Loucy (cell line): ENCODE measurements at regions not wholly inside any gene's neighbourhood (a gene's known extent, or its start where the extent isn't known, plus 50 kb on each side); places are given as distances from the start of the nearest gene placed in this dataset.

Experiments
- H2AFZ ChIP-seq: fragments of 200-600 bp; sonication (generic); 2 replicates; pipeline ENCODE4 v1.6.0; 2016; ENCODE audit warnings: antibody characterized with exemption, mild to moderate bottlenecking, low read length, moderate library complexity
- H3F3A ChIP-seq: fragments of 200-600 bp; 2 replicates; pipeline ENCODE4 v1.6.0; 2016; ENCODE audit warnings: antibody characterized with exemption, low read depth, mild to moderate bottlenecking
- H3K27me3 ChIP-seq: fragments of 200-600 bp; sonication (generic); 2 replicates; pipeline ENCODE4 v1.6.1; 2014; ENCODE audit warnings: low read length, mild to moderate bottlenecking; ENCODE audit not compliant: insufficient read depth, poor library complexity, severe bottlenecking
- H3K36me3 ChIP-seq: fragments of 200-600 bp; sonication (generic); 2 replicates; pipeline ENCODE4 v1.6.1; 2016; ENCODE audit warnings: low read length; ENCODE audit not compliant: insufficient read depth
- H3K4me1 ChIP-seq: fragments of 200-600 bp; sonication (generic); 2 replicates; pipeline ENCODE4 v1.5.1; 2014; ENCODE audit warnings: low read length, mild to moderate bottlenecking; ENCODE audit not compliant: insufficient read depth, poor library complexity, severe bottlenecking
- H3K4me2 ChIP-seq: fragments of 200-600 bp; sonication (generic); 2 replicates; pipeline ENCODE4 v1.6.0; 2014; ENCODE audit warnings: antibody characterized with exemption, low read length, low read depth, mild to moderate bottlenecking; ENCODE audit not compliant: poor library complexity, severe bottlenecking
- H3K4me3 ChIP-seq: fragments of 200-600 bp; sonication (generic); 2 replicates; pipeline ENCODE4 v1.5.1; 2014; ENCODE audit warnings: low read length, mild to moderate bottlenecking, mixed read lengths; ENCODE audit not compliant: poor library complexity, severe bottlenecking
- H3K79me2 ChIP-seq: fragments of 200-600 bp; sonication (generic); 2 replicates; pipeline ENCODE4 v1.6.1; 2014; ENCODE audit warnings: low read length; ENCODE audit not compliant: insufficient read depth
- H3K9ac ChIP-seq: fragments of 200-600 bp; sonication (generic); 2 replicates; pipeline ENCODE4 v1.6.0; 2014; ENCODE audit warnings: mild to moderate bottlenecking, low read depth, low read length, moderate library complexity; ENCODE audit not compliant: poor library complexity, severe bottlenecking
- H3K9me2 ChIP-seq: fragments of 200-600 bp; sonication (generic); replicated peaks from 2 replicates; pipeline ENCODE4 v1.6.1; 2016; ENCODE audit warnings: low read depth, low read length, mixed read lengths
- H3K9me3 ChIP-seq: fragments of 200-600 bp; sonication (generic); 2 replicates; pipeline ENCODE4 v1.6.1; 2014; ENCODE audit warnings: mild to moderate bottlenecking, antibody characterized with exemption, low read length, low read depth; ENCODE audit not compliant: insufficient read depth
- H4K20me1 ChIP-seq: fragments of 200-600 bp; sonication (generic); 2 replicates; pipeline ENCODE4 v1.6.0; 2014; ENCODE audit warnings: antibody characterized with exemption, low read length, mild to moderate bottlenecking; ENCODE audit not compliant: insufficient read depth, poor library complexity, severe bottlenecking
- CTCF ChIP-seq: fragments of 200-600 bp; sonication (generic); conservative IDR thresholded peaks from 2 replicates; pipeline ENCODE4 v1.5.1; 2014; ENCODE audit warnings: mild to moderate bottlenecking, antibody characterized with exemption, low read length
- EZH2phosphoT487 ChIP-seq: fragments of 200-600 bp; IDR thresholded peaks from 2 replicates; pipeline ENCODE4 v1.6.1; 2018; ENCODE audit warnings: antibody characterized with exemption, mild to moderate bottlenecking, moderate library complexity, borderline replicate concordance

- TF ChIP-seq CTCF (no peak), EZH2phosphoT487 (no peak)
- H3F3A ChIP-seq, result no peaks in the 10 kb centered on the region
- no peaks in the 10 kb centered on the region for H3K4me1 ChIP-seq
- no peaks in the 10 kb centered on the region for H3K79me2 ChIP-seq
- no peak overlapping the region for H3K4me3 ChIP-seq
- H3K9me3 ChIP-seq, result no peaks in the 10 kb centered on the region
- no peak overlapping the region for H2AFZ ChIP-seq
- 0 out of 2 replicates have a peak, but pooled peaks cover 3% of the 10 kb centered on the region for H3K9me2 ChIP-seq
- no peaks in the 10 kb centered on the region for H3K36me3 ChIP-seq
- H4K20me1 ChIP-seq, result no peaks in the 10 kb centered on the region
- H3K27me3 ChIP-seq, result no peaks in the 10 kb centered on the region
- H3K4me2 ChIP-seq, result no peak overlapping the region
- no peak overlapping the region for H3K9ac ChIP-seq
Observed at GRCh38 chr16:59252317-59252716, 518.2 kb upstream of the GOT2 start.

- H3K4me3 ChIP-seq, result no peak overlapping the region
- TF ChIP-seq EZH2phosphoT487 (no peak), CTCF (no peak)
- H3K9ac ChIP-seq, result no peak overlapping the region
- no peaks in the 10 kb centered on the region for H3K36me3 ChIP-seq
- H3K9me2 ChIP-seq, result 0 out of 2 replicates have a peak, but pooled peaks cover 3% of the 10 kb centered on the region
- H4K20me1 ChIP-seq, result no peaks in the 10 kb centered on the region
- no peaks in the 10 kb centered on the region for H3K79me2 ChIP-seq
- no peaks in the 10 kb centered on the region for H3F3A ChIP-seq
- no peak overlapping the region for H3K4me2 ChIP-seq
- no peaks in the 10 kb centered on the region for H3K27me3 ChIP-seq
- H3K9me3 ChIP-seq, result no peaks in the 10 kb centered on the region
- H3K4me1 ChIP-seq, result no peaks in the 10 kb centered on the region
- H2AFZ ChIP-seq, result no peak overlapping the region
Observed at GRCh38 chr16:59249011-59249410, 514.9 kb upstream of the GOT2 start.

- no peaks in the 10 kb centered on the region for H3K9me2 ChIP-seq
- H4K20me1 ChIP-seq, result no peaks in the 10 kb centered on the region
- H3K79me2 ChIP-seq, result no peaks in the 10 kb centered on the region
- no peaks in the 10 kb centered on the region for H3K4me1 ChIP-seq
- H3K27me3 ChIP-seq, result no peaks in the 10 kb centered on the region
- no peak overlapping the region for H2AFZ ChIP-seq
- H3K36me3 ChIP-seq, result no peaks in the 10 kb centered on the region
- no peak overlapping the region for H3K9ac ChIP-seq
- H3K9me3 ChIP-seq, result no peaks in the 10 kb centered on the region
- no peak overlapping the region for H3K4me3 ChIP-seq
- TF ChIP-seq CTCF (no peak), EZH2phosphoT487 (no peak)
- no peak overlapping the region for H3K4me2 ChIP-seq
- H3F3A ChIP-seq, result no peaks in the 10 kb centered on the region
Observed at GRCh38 chr16:59242556-59242955, 508.4 kb upstream of the GOT2 start.
